ENCODE measurements at regions not wholly inside any gene's neighbourhood (a gene's known extent, or its start where the extent isn't known, plus 50 kb on each side); places are given as distances from the start of the nearest gene placed in this dataset.

DNA sequence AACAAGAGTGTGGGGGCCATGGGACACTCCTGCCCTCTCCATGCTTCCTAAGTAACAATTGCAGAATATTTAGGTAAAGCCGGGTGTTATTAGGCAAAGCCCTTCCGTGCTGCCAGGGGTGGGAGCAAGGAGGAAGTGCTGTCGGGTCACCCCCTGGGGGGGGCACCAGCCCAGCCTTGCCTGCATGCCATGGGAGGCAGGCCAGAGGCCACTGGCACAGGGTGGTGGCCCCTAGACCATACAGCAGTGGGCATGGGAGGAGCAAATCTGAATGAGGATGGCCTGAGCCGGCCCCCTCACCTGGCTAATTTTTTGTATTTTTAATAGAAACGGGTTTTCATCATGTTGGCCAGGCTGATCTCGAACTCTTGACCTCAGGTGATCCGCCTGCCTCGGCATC lies 355.7 kb upstream of the CDH8 start:
- TF ChIP-seq, protein P1, sequence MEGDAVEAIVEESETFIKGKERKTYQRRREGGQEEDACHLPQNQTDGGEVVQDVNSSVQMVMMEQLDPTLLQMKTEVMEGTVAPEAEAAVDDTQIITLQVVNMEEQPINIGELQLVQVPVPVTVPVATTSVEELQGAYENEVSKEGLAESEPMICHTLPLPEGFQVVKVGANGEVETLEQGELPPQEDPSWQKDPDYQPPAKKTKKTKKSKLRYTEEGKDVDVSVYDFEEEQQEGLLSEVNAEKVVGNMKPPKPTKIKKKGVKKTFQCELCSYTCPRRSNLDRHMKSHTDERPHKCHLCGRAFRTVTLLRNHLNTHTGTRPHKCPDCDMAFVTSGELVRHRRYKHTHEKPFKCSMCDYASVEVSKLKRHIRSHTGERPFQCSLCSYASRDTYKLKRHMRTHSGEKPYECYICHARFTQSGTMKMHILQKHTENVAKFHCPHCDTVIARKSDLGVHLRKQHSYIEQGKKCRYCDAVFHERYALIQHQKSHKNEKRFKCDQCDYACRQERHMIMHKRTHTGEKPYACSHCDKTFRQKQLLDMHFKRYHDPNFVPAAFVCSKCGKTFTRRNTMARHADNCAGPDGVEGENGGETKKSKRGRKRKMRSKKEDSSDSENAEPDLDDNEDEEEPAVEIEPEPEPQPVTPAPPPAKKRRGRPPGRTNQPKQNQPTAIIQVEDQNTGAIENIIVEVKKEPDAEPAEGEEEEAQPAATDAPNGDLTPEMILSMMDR (IDR thresholded peaks at IDR 0.05), result no peak
- no peak for TF ChIP-seq POLR2A (IDR thresholded peaks at IDR 0.05)

Data from vagina (tissue), 2 donors.